ENCODE measurements at regions not wholly inside any gene's neighbourhood (a gene's known extent, or its start where the extent isn't known, plus 50 kb on each side); places are given as distances from the start of the nearest gene placed in this dataset.

- intact Hi-C loops (cut with DNase I; ENCODE audit: low total_unique reads), result no loop called here
Measured at GRCh38 chr9:124188331-124189110, 69.2 kb upstream of the NEK6 start.

GRCh38 chr9:124190761-124191160, 67.0 kb upstream of the NEK6 start:
- intact Hi-C loops (cut with DNase I; ENCODE audit: low total_unique reads), result no loop called here
- no peak overlapping the region for H3K4me3 ChIP-seq (ENCODE audit: low read depth, poor library complexity, severe bottlenecking)
- TF ChIP-seq CTCF (IDR thresholded peaks at IDR 0.05), result no peak
- TF ChIP-seq POLR2A (IDR thresholded peaks at IDR 0.05), result no peak
- 76 to 85% methylated on average over 10 of the region's 10 CpGs for WGBS, 2 donors
- DNase-seq (ENCODE audit: low spot score in 2 of 2), result no peak

More at GRCh38 chr9:124188331-124189110, 69.2 kb upstream of the NEK6 start:
- WGBS, 2 donors, result 90 to 94% methylated on average over 3 of the region's 3 CpGs
- peak in 1 of 2 donors; percentile 21 for DNase-seq (ENCODE audit: low spot score in 2 of 2)
- no peak overlapping the region for H3K4me3 ChIP-seq (ENCODE audit: low read depth, poor library complexity, severe bottlenecking)
- no peak for TF ChIP-seq POLR2A (IDR thresholded peaks at IDR 0.05)
- TF ChIP-seq CTCF (IDR thresholded peaks at IDR 0.05), result no peak

DNA sequence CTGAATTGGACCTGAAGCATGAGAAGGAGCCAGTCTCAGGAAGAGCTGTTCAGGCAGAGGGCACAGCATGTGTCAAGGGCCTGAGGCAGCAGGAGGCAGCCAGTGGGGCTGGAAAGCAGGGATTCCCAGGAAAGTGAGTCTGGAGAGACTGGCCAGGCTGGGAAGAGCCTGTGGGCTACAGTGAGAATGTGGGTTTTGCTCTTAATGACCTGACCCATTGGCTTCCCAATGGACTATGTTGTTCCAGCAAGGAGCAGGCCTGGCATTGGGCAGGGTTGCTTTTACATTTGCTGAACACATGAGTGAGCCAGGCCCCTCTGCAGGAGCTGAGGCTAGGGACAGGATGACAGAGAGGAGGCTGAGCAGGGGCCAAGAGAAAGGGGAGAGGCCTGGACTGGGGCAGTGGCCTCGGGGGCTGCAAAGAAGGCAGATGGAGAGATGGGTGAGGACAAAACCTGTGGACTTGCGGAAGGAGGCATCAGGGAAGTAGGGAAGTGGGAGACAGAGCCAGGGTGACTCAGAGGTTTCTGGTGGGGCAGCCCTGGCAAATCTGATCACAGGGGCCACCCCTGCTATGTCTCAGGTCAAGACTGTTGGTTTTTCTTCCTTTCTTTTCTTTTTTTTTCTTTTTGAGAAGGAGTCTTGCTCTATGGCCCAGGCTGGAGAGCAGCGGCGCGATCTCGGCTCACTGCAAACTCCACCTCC, 65.9 kb upstream of the NEK6 start:
- DNase-seq (ENCODE audit: low spot score in 2 of 2), result peak in 1 of 2 donors; percentile 60
- no peak overlapping the region for H3K4me3 ChIP-seq (ENCODE audit: low read depth, poor library complexity, severe bottlenecking)
- intact Hi-C loops (cut with DNase I; ENCODE audit: low total_unique reads), result no loop called here
- TF ChIP-seq POLR2A (IDR thresholded peaks at IDR 0.05), result no peak
- no peak for TF ChIP-seq CTCF (IDR thresholded peaks at IDR 0.05)
- WGBS, 2 donors, result 89 to 94% methylated on average over 6 of the region's 6 CpGs

DNA sequence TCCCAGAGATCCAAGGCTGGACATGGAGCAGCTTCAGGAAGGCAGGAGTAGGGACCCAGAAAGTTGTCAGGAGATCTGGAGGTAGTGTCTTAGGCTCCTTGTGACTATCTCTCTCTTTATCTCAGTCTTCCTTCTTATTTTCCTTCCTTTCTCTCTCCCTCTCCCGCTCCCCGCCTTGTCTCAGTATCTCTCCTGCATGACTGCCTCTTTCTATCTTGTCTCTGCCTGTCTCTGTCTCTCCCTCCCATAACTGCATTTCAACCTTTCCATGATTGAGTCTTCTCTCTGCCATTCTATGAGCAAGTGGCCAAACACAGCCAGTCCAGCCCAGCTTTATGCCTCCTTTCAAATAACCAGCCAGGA, 61.0 kb upstream of the NEK6 start:
- 94 to 97% methylated on average over 2 of the region's 2 CpGs for WGBS, 2 donors
- no peak for TF ChIP-seq POLR2A (IDR thresholded peaks at IDR 0.05)
- TF ChIP-seq CTCF (IDR thresholded peaks at IDR 0.05), result no peak
- no peak overlapping the region for H3K4me3 ChIP-seq (ENCODE audit: low read depth, poor library complexity, severe bottlenecking)
- intact Hi-C loops (cut with DNase I; ENCODE audit: low total_unique reads), result no loop called here
- DNase-seq (ENCODE audit: low spot score in 2 of 2), result no peak

DNA sequence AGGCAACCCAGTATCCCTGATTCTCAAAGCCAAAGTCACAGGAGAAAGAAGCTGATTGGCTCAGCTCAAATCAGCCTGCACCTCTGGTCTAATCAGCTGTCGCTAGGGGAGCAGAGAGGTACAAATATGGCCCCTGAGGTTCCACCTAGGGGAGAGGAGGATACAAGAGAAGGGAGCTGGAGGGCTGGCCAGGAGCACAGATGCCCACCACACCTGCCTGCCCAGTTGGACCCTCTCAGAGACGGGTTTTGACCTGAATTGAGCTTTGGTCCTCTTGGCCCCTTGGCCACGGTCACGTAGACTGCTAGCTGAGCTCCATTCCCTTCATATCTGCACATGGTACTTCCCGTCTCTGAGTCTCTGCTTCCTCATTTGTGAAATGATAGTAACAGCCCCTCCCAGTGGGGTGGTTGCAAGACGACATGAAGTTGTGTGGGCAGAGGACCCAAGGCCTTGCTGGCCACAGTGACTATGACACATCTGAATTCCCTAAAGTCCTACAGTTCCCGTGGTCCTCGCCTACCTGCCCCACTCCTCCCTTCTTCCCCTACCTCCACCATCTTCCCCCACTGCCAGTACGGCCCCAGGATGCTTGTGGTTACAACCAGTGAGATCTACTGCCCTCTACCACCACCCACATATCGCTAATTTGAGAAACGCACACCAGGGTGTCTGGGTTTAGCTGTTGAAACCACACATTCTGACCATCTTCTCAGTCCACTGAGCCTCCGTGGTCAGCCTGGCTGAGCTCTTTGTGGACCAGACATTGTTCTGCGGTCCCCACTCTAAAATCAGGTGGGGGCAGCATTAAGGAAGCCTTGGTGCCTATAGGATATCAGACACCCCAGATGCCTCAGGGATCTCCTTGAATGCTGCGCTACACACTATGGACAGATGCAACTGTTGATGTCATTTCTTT, 60.3 kb upstream of the NEK6 start:
- 79 to 81% methylated on average over 14 of the region's 14 CpGs for WGBS, 2 donors
- TF ChIP-seq CTCF (IDR thresholded peaks at IDR 0.05), result no peak
- TF ChIP-seq POLR2A (IDR thresholded peaks at IDR 0.05), result no peak
- H3K4me3 ChIP-seq (ENCODE audit: low read depth, poor library complexity, severe bottlenecking), result no peak overlapping the region
- DNase-seq (ENCODE audit: low spot score in 2 of 2), result peak in 1 of 2 donors; percentile 76
- intact Hi-C loops (cut with DNase I; ENCODE audit: low total_unique reads), result no loop called here
